Right lobe of liver (tissue), 4 donors: ENCODE measurements at regions not wholly inside any gene's neighbourhood (a gene's known extent, or its start where the extent isn't known, plus 50 kb on each side); places are given as distances from the start of the nearest gene placed in this dataset.

Experiments used
- CTCF ChIP-seq, 4 donors: fragments of 200-600 bp in 3 of 4; fragments of 450-650 bp in 1 of 4; IDR thresholded peaks; one replicate each; pipeline versions ENCODE4 v1.5.1 to v1.8.0; 2016 to 2022; ENCODE audit warnings: antibody characterized with exemption in 4 of 4, mild to moderate bottlenecking in 2 of 4
- POLR2A ChIP-seq: fragments of 450-650 bp; IDR thresholded peaks from one replicate; pipeline ENCODE4 v1.6.1; 2017; ENCODE audit warnings: antibody characterized with exemption, mild to moderate bottlenecking
- donor health status: DM: no; HTN: no; CAD: no.
- donor health status: DM: no; HTN: no; CAD: no.
- donor health status: DM: no; HTN: yes; CAD: no.

GRCh38 chr2:49715597-49715996 lies 561.3 kb upstream of the FSHR start:
- TF ChIP-seq CTCF (IDR thresholded peaks at IDR 0.05) = no peak
- TF ChIP-seq POLR2A = no peak
